ENCODE measurements at regions not wholly inside any gene's neighbourhood (a gene's known extent, or its start where the extent isn't known, plus 50 kb on each side); places are given as distances from the start of the nearest gene placed in this dataset.
"Not testable (repeated sequence)": the region's sequence is repeated elsewhere in the genome, so short reads cannot be mapped to it uniquely, and the experiment has no call there.

DNA sequence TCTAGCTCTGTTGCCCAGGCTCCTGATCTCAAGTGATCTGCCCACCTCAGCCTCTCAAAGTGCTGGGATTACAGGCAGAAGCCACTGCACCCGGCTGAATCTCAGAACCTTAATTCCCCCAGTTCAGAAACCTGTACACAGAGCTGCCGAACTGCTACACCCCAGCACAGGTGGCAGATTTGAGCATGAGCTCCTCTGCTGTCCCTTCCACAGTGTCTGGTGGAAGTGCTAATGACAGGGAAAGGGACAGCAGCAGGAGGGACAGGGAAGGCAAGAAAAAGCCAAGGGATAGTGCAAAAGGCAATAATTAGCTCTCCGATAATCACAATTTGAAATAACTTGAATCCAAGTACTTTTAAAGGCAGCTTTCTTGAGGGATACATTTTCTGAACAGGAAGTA is 211.4 kb upstream of the ZNF521 start:
- DNase-seq (ENCODE audit: low spot score) = no peak

DNA sequence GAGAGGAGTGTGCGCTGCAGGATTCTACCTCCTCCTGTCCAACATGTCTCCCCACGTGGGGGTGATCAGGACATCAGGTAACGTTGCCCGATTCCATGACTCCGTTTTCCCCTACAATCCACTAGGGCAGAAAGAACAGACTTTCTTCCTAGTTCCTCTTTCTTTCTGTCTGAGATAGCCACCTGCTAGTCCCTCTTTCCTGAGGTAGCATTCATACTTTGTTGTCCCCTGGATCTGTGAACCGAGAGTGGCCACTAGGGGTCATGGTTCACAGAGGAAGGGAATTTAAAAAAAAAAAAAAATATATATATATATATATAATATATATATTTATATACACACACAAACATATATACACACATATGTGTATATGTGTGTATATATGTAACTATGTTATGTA is 210.0 kb upstream of the ZNF521 start:
- DNase-seq (ENCODE audit: low spot score) = peak; percentile 6

- DNase-seq (ENCODE audit: low spot score) = no peak
Observed at GRCh38 chr18:25560369-25560768, 208.4 kb upstream of the ZNF521 start.

DNA sequence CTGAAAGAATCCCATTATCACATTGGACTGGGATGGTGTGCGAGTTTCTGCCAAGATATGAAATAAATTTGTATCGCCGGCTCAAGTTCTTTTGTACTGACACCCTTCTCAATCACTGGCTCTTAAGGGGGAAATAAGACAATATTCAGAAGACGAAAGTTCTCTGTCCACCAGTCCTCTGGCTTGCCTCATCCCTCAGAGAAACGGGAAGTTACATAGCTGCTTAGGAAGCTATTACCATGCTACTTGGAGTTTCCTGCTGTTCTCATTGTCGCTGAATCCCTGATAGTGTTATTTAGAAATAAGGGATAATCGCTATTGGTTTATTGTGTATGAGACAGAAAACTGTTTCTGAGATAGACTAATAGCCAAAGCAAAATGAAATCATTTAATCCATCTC is 205.0 kb upstream of the ZNF521 start:
- DNase-seq (ENCODE audit: low spot score) = no peak

DNA sequence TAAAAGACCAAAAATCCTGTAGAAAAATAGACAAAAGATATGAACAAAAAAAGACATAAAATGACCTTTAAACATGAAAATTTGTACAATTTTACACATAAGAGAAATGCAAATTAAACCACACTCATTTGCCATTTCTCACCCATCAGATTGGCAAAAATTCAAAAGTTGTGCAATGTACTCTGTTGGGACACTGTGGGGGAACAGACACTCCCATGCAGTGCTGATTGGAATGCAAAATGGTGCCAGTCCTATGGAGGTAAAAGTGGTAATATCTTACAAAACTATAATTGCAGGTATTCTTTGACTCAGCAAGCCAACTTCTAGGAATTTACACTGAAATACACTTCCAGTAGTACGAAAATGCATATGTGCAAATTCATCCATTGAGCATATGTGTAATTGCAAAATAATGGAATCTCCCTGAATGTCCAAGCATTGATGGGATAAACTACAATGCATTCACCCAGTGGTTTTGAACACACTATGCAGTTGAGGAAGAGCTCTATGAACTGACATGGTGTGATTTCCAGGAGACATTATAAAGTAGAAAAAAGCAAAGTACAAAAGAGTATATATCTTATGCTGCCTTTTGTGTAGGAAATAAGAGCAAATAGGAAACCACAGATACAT is 201.8 kb upstream of the ZNF521 start:
- no peak for DNase-seq (ENCODE audit: low spot score)

DNA sequence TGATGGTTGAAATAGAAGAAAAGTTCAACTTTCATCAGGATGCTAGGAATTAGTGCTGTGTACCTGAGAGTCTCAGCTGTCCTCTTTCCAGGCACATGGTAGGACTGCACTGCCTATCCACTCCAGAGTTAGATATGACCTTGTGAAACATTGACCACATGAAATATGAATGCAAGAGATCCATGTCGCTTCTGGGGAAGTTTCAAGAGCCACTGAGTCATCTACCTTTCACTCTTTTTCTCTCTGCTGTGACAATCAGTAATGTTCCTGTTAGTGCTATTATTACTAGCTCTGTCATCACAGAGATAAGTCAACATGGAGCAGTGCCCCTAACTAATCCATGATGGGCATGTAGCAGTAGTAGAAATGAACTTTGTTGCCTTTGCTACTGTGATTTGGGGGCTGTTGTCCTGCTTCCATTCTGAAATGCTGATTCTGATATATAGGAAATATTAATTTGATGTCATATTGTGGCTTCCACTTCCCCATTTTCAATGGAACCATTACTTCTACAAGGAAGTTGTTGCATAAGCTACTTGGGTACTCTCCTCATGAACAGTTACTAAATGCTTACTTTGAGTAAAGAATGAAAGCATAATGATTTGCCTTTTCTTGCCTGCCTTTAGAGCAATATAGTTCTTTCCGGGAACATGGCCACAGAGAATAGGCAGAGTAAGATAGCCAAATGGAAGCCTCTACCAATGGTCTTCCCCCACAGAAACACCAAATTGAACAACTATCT is 192.8 kb upstream of the ZNF521 start:
- no peak for DNase-seq (ENCODE audit: low spot score)

- no peak for DNase-seq (ENCODE audit: low spot score)
Observed at GRCh38 chr18:25538175-25538922, 186.4 kb upstream of the ZNF521 start.

- DNase-seq (ENCODE audit: low spot score) = no peak
Observed at GRCh38 chr18:25535495-25535894, 183.5 kb upstream of the ZNF521 start.

GRCh38 chr18:25534401-25534800 is 182.4 kb upstream of the ZNF521 start:
- no peak for DNase-seq (ENCODE audit: low spot score)

- no peak for DNase-seq (ENCODE audit: low spot score)
Observed at GRCh38 chr18:25533218-25533617, 181.3 kb upstream of the ZNF521 start.

GRCh38 chr18:25531207-25531606 is 179.2 kb upstream of the ZNF521 start:
- no peak for DNase-seq (ENCODE audit: low spot score)

GRCh38 chr18:25525789-25526188 is 173.8 kb upstream of the ZNF521 start:
- not testable (repeated sequence) for DNase-seq (ENCODE audit: low spot score)

DNA sequence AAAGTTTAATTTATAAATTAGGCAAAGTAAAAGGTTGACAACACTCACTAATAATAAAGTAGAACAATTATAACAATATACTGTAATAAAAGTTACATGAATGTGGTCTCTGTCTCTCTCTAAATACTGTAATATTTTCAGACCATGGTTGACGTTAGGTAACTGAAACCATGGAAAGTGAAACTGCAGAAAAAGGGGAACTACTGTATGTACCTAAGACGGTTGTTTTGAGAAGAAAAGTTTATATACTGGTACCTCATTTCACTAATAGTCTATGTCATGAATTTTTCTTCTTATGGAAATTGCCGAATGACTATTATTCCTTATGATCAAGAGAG is 166.7 kb upstream of the ZNF521 start:
- DNase-seq (ENCODE audit: low spot score) = no peak

GRCh38 chr18:25517881-25518715 is 166.1 kb upstream of the ZNF521 start:
- DNase-seq (ENCODE audit: low spot score) = no peak

DNA sequence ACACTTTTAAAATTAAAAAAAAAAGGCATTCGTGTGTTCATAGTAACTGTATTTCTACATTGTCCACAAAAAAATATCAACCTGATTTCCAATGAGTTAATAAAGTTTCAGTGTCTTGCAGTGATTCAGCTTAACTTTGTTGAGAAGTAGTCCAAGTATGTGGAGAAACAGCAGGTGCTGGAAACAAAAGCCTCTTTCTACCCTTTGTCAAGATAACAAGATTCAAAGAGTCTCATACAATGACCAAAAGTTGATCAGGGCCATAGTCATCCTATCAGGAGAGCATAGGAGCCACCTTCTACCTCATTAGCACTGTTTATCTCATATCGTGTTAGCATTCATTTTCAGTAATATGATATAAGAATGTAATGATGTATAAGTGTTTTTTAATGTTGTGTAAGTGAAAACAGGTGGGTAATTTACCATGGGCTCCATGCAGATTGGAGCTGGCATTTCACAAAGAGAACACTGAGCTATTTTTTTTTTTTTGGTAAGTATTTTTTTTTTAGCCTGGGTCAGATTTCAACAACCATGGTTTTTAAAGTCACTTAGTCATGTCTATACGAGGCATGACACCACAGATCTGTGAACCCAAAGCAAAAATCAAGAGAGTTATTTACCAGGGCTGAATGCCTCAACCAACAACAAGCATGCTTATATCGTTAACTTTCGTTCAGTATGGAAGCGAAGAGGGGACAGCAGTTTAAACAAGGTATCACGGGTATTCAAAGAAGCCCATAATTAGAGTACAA is 165.0 kb upstream of the ZNF521 start:
- no peak for DNase-seq (ENCODE audit: low spot score)

GRCh38 chr18:25516121-25516520 is 164.2 kb upstream of the ZNF521 start:
- no peak for DNase-seq (ENCODE audit: low spot score)

DNA sequence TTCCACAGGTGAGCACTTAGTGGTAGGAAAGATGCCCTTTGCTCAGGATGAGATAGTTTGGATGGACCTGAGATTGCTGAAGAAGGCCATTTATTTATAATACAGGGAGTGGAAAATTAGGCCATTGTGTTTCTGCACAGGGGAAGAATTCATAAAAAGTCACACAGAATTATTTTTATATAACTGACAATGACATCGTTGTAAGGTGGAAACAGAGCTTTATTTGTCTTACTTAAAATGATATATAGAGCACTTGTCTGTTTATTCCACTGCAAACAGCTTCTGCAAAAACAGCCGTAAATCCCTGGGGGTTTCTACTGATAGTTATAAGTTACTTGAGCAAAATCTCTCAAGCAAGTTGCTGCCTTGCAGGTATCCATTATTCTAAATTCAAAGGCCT is 158.1 kb upstream of the ZNF521 start:
- DNase-seq (ENCODE audit: low spot score) = no peak

GRCh38 chr18:25503567-25504081 is 151.7 kb upstream of the ZNF521 start:
- DNase-seq (ENCODE audit: low spot score) = peak; percentile 6

DNA sequence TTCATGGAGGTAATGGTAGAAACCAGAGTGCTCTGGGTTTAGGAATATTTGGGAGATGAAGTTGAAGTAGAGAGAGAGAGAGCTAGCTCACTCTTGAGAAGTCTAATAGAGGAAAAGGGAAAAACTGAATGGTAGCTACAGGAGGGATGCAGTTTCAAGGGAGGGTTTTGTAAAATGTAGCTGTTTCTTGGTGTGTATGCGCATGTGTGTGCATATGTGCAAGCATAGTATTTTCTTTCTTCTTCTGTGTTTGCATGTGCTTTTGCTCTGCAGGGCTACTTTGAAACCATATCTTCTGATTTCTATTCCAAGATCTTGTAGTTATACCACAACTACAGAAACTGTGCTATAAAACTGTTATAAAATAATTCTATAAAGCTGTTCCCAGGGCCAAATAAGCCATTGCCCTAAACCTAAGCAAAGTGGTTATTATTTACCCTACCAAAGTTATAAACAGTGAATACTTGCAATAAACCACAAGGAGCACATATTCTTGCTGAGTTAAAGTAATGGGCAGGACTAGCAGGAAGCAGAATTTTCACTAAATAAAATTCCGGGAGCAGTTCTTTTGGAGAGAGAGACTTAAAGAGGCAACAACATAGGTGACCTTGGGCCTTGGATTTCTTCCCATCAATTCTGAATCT is 145.3 kb upstream of the ZNF521 start:
- DNase-seq (ENCODE audit: low spot score) = no peak

GRCh38 chr18:25496544-25496943 is 144.6 kb upstream of the ZNF521 start:
- no peak for DNase-seq (ENCODE audit: low spot score)

DNA sequence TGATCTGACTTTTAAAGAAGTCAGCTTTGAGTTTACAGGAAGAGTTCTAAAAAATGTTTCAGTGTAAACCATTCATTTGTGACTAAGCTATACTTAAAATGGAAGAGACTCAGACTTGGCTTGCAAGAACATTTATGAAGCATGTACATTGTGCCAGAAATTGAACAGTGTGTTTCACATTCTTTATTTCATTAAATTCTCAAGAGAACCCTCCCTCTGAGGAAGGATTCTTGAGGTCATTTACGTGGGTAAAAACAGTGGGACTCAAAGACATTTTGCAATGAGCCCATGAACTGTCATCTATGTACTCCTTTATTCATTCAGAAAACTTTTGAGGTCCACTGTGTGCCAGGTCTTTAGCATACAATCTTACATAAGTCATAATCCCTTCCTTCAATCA is 143.6 kb upstream of the ZNF521 start:
- no peak for DNase-seq (ENCODE audit: low spot score)
